Breast epithelium (tissue), 4 donors: ENCODE measurements at regions not wholly inside any gene's neighbourhood (a gene's known extent, or its start where the extent isn't known, plus 50 kb on each side); places are given as distances from the start of the nearest gene placed in this dataset.

ENCODE experiments used
- DNase-seq, 2 donors: peaks; one replicate each; pipeline ENCODE4 v3.0.0-alpha.2; 2019; ENCODE audit warnings: low spot score in 2 of 2
- H3K27ac ChIP-seq, 2 donors: fragments of 200-600 bp; sonication (generic) in 1 of 2; one replicate each; pipeline ENCODE4 v1.5.1; 2016 to 2019; ENCODE audit warnings: mild to moderate bottlenecking in 1 of 2
- H3K27me3 ChIP-seq, 2 donors: fragments of 200-600 bp; sonication (generic) in 1 of 2; one replicate each; pipeline versions ENCODE4 v1.5.1 to v1.6.0; 2017 to 2019; ENCODE audit warnings: control low read depth in 1 of 2, mild to moderate bottlenecking in 1 of 2
- H3K36me3 ChIP-seq: fragments of 200-600 bp; one replicate; pipeline ENCODE4 v1.5.1; 2019
- H3K4me1 ChIP-seq, 2 donors: fragments of 200-600 bp; sonication (generic); one replicate each; pipeline ENCODE4 v1.5.1; 2016 to 2019; ENCODE audit warnings: control low read depth in 1 of 2
- H3K4me3 ChIP-seq, 3 donors: fragments of 200-600 bp; sonication (generic); 1 replicate in 2 of 3; 2 replicates in 1 of 3; pipeline ENCODE4 v1.5.1; 2016 to 2019; ENCODE audit warnings: mild to moderate bottlenecking in 3 of 3, moderate library complexity in 2 of 3
- H3K9me3 ChIP-seq, 2 donors: fragments of 200-600 bp; sonication (generic) in 1 of 2; one replicate each; pipeline ENCODE4 v1.5.1; 2016 to 2019; ENCODE audit warnings: control low read depth in 1 of 2
- POLR2A ChIP-seq: fragments of 450-650 bp; IDR thresholded peaks from one replicate; pipeline ENCODE4 v1.6.1; 2016; ENCODE audit warnings: antibody characterized with exemption, mild to moderate bottlenecking, moderate library complexity
- POLR2AphosphoS5 ChIP-seq, 3 donors: sonication (generic); formaldehyde crosslinking; IDR thresholded peaks; one replicate each; pipeline ENCODE4 v1.6.1; 2017; ENCODE audit warnings: antibody characterized with exemption in 3 of 3
- intact Hi-C: fragments of 100-400 bp; cut with DNase I; formaldehyde crosslinking; loops from one replicate; pipeline ENCODE4 v1.15.1; 2023; ENCODE audit warnings: low total_unique reads
- TF ChIP-seq, protein P1 (sequence below), 3 donors: fragments of 450-650 bp; IDR thresholded peaks; one replicate each; pipeline ENCODE4 v1.5.1; 2016 to 2017; ENCODE audit warnings: antibody characterized with exemption in 3 of 3, mild to moderate bottlenecking in 3 of 3, moderate library complexity in 3 of 3

DNA sequence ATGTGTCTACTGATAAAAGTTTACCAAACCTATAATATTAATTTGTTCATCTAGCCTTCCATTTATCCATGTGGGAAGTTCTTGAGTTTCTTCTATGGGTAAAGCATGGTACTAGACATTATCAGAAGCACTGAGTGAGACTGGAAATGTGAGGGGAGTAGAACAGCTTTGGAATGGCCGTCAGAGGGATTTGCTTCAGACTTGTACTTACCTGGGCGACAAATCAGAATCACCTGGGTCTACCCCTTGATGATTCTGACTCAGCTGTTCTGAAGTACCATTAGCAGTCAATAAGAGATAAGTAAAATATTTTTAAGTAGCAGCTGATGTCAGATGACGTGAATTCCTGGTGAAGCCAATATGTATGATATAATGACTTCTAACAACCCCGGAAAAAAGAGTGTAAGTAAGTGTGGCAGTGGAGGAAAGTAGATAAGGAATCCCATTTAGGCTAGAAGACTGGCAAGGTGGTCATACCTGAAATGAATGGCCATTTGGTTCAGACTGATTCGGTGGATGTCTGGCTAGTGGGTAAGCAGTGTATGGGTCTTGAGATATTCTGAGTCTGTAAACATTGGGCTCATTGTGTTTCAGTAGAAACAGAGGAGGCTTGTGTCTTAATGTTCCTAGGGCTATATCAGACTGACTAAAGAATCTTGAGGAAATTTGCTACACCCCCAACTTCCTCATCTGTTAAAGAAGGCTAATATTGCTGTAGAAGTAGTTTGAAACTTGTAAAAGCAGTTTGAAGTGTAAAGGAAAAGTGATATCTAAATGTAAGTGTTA is 409.2 kb downstream of the NKX6-1 start:
- Histone ChIP-seq H3K36me3 (no peaks in the 10 kb centered on the region), H3K4me3 (no peak overlapping the region), H3K27ac (no peak overlapping the region), H3K27me3 (no peaks in the 10 kb centered on the region), H3K4me1 (peaks cover 0 to 4% of the 10 kb centered on the region in 2 donors), H3K9me3 (no peaks in the 10 kb centered on the region)
- TF ChIP-seq POLR2AphosphoS5 (IDR thresholded peaks at IDR 0.05) = no peak
- TF ChIP-seq, protein P1, sequence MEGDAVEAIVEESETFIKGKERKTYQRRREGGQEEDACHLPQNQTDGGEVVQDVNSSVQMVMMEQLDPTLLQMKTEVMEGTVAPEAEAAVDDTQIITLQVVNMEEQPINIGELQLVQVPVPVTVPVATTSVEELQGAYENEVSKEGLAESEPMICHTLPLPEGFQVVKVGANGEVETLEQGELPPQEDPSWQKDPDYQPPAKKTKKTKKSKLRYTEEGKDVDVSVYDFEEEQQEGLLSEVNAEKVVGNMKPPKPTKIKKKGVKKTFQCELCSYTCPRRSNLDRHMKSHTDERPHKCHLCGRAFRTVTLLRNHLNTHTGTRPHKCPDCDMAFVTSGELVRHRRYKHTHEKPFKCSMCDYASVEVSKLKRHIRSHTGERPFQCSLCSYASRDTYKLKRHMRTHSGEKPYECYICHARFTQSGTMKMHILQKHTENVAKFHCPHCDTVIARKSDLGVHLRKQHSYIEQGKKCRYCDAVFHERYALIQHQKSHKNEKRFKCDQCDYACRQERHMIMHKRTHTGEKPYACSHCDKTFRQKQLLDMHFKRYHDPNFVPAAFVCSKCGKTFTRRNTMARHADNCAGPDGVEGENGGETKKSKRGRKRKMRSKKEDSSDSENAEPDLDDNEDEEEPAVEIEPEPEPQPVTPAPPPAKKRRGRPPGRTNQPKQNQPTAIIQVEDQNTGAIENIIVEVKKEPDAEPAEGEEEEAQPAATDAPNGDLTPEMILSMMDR (IDR thresholded peaks at IDR 0.05) = no peak
- TF ChIP-seq POLR2A = no peak
- DNase-seq = no peak
- intact Hi-C loops = no loop called here

DNA sequence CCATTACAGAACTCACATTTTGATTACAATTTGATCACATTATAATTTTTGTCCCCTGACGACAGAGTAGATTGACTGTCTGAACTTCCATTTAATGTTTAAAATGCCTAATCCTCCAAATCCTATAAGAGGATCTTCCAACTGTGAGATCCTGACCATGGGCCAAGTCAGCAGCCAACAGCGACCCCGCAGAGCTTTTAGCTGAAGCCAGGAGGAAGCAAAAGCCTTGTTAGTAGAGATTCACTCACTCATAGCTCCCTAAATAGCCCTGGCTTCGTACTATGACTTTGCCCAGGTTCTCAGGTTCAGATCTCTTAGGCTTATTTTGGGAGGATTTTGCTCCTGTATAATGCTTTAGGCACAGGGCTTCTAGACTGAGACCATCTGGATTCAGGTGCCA is 413.1 kb downstream of the NKX6-1 start:
- TF ChIP-seq POLR2AphosphoS5 (IDR thresholded peaks at IDR 0.05) = no peak
- intact Hi-C loops = no loop called here
- no peak overlapping the region for H3K27ac ChIP-seq
- no peak for DNase-seq
- H3K4me1 ChIP-seq = peaks cover 0 to 4% of the 10 kb centered on the region in 2 donors
- no peak overlapping the region for H3K4me3 ChIP-seq
- H3K27me3 ChIP-seq = no peaks in the 10 kb centered on the region
- H3K36me3 ChIP-seq = no peaks in the 10 kb centered on the region
- no peaks in the 10 kb centered on the region for H3K9me3 ChIP-seq

DNA sequence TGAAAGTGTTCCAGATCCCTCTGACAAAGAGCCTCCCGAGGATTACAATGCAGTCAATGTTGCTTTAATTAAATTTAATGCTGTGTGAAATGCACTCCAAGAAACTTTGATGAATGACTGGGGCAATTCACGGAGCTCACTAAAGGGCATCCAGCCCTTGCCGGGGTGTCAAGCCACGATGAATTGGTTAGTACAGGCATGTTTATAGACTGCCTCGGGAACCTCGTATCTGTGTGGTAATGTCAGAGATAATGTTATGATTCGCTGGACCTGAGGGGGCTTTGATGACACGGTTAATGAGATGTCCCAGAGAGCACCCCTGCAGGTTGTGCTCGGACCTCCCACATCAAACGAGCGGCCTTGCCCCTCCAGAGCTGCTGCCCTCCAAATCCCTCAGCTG is 428.8 kb downstream of the NKX6-1 start:
- TF ChIP-seq POLR2AphosphoS5 (IDR thresholded peaks at IDR 0.05) = no peak
- TF ChIP-seq POLR2A = no peak
- TF ChIP-seq, protein P1 (IDR thresholded peaks at IDR 0.05) = no peak
- intact Hi-C loops = no loop called here

DNA sequence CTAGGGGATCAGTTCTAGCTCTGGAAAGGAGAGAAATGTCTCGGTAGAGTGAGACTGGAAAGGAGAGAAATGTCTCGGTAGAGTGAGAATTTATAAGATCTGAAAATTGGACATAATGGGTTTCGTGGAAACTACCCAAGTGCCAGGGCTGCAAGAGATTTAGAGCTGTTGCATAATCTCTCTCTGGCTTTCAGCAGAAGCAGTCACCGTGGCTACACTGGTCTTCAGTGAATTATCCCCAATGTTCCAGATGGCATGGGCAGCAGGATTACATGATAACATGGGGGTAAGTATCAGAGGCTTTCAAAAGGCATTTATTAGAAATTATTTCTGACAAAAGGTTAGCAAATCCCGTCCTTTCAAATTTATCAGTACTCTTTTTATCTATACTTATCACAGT is 435.5 kb downstream of the NKX6-1 start:
- intact Hi-C loops = no loop called here
- H3K36me3 ChIP-seq = no peaks in the 10 kb centered on the region
- H3K27me3 ChIP-seq = no peaks in the 10 kb centered on the region
- no peak for TF ChIP-seq POLR2AphosphoS5 (IDR thresholded peaks at IDR 0.05)
- no peak for TF ChIP-seq POLR2A
- TF ChIP-seq, protein P1 (IDR thresholded peaks at IDR 0.05) = no peak
- no peaks in the 10 kb centered on the region for H3K9me3 ChIP-seq
- no peaks in the 10 kb centered on the region for H3K4me1 ChIP-seq
- H3K27ac ChIP-seq = no peak overlapping the region
- no peak overlapping the region for H3K4me3 ChIP-seq
- DNase-seq = no peak

More for the DNA sequence above, 428.8 kb downstream of the NKX6-1 start:
- H3K36me3 ChIP-seq = no peaks in the 10 kb centered on the region
- no peaks in the 10 kb centered on the region for H3K27me3 ChIP-seq
- H3K9me3 ChIP-seq = no peaks in the 10 kb centered on the region
- no peak overlapping the region for H3K27ac ChIP-seq
- H3K4me1 ChIP-seq = no peaks in the 10 kb centered on the region
- no peak overlapping the region for H3K4me3 ChIP-seq
- no peak for DNase-seq

DNA sequence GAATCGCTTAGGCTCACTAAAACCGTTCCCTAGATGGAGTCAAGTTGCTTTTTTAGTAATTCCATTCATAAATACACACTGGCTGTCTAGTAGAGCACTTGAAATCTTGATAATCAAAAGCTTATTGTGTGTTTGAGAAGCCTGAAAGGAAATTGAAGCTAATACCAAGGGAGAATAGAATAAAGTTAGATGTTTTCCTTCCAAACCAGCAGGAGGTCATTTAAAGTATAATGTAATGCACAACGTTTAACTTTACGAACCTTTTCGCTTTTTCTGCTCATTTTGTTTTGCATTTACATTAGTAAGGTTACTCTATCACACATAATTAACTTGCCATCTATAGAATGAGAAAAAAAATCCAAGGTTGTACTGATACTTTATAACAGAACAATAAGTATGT is 440.9 kb downstream of the NKX6-1 start:
- no peaks in the 10 kb centered on the region for H3K36me3 ChIP-seq
- no peaks in the 10 kb centered on the region for H3K4me1 ChIP-seq
- no peaks in the 10 kb centered on the region for H3K27me3 ChIP-seq
- H3K4me3 ChIP-seq = no peak overlapping the region
- no peaks in the 10 kb centered on the region for H3K9me3 ChIP-seq
- TF ChIP-seq POLR2AphosphoS5 (IDR thresholded peaks at IDR 0.05) (no peak), POLR2A (no peak)
- TF ChIP-seq, protein P1 (IDR thresholded peaks at IDR 0.05) = no peak
- intact Hi-C loops = no loop called here
- DNase-seq = no peak
- no peak overlapping the region for H3K27ac ChIP-seq
